Bronchial epithelial cell (primary cell): ENCODE measurements at regions not wholly inside any gene's neighbourhood (a gene's known extent, or its start where the extent isn't known, plus 50 kb on each side); places are given as distances from the start of the nearest gene placed in this dataset.

Experiments
- DNase-seq: peaks from one replicate; pipeline ENCODE4 v3.0.0-alpha.2; 2010; ENCODE audit warnings: low read depth
- FAIRE-seq: peaks from 2 replicates; lab custom pipeline; 2011; peaks lifted over from hg19 to GRCh38; lab: Jason Lieb, UNC
- H3K27me3 ChIP-seq: 2 replicates; pipeline ENCODE4 v1.5.1; 2011; ENCODE audit warnings: low read length; ENCODE audit not compliant: control insufficient read depth, insufficient read depth
- H3K36me3 ChIP-seq: 2 replicates; pipeline ENCODE4 v1.5.1; 2011; ENCODE audit warnings: low read length; ENCODE audit not compliant: control insufficient read depth, insufficient read depth
- H3K4me3 ChIP-seq: 2 replicates; pipeline ENCODE4 v1.5.1; 2011; ENCODE audit warnings: mild to moderate bottlenecking, low read depth, low read length, control low read depth
- CTCF ChIP-seq: IDR thresholded peaks from 2 replicates; pipeline ENCODE4 v1.5.1; 2011; ENCODE audit warnings: mild to moderate bottlenecking, moderate library complexity, low read length, control low read depth, inconsistent platforms; ENCODE audit not compliant: insufficient read depth, severe bottlenecking

DNA sequence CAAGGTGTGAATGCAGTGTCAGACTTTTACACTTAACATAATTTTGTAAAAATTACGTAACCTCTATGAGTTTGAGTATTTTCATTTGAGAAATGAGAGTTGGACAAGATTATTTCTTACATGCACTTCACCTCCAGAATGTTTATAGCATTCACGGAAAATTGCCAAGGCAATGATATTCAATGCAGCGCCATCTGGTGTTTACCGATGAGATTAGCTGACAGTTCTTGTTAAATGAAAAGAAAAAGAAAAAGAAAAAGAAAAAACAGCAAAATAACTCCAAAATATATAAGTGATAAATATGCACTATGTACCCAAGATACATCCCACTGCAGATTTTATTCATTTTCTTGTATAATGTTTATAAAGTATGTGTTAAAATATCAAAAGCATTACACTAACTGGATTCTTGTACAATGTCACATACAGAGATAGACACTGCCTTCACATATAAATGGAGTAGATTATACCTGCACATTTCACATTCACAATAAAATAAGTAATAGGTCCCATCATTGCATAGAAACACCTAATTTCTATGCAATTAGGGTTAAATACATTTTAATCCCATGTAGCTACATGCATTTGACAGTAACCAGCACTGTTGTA, 976.3 kb upstream of the FAT3 start:
- no peaks in the 10 kb centered on the region for H3K36me3 ChIP-seq
- peak; percentile 50 for DNase-seq
- no peaks in the 10 kb centered on the region for H3K27me3 ChIP-seq
- peak; percentile 48 for TF ChIP-seq CTCF
- FAIRE-seq, result no peak
- no peak overlapping the region for H3K4me3 ChIP-seq

GRCh38 chr11:91247009-91247735, 977.4 kb upstream of the FAT3 start:
- DNase-seq, result no peak
- FAIRE-seq, result no peak
- no peak overlapping the region for H3K4me3 ChIP-seq
- no peak for TF ChIP-seq CTCF
- no peaks in the 10 kb centered on the region for H3K27me3 ChIP-seq
- H3K36me3 ChIP-seq, result no peaks in the 10 kb centered on the region

DNA sequence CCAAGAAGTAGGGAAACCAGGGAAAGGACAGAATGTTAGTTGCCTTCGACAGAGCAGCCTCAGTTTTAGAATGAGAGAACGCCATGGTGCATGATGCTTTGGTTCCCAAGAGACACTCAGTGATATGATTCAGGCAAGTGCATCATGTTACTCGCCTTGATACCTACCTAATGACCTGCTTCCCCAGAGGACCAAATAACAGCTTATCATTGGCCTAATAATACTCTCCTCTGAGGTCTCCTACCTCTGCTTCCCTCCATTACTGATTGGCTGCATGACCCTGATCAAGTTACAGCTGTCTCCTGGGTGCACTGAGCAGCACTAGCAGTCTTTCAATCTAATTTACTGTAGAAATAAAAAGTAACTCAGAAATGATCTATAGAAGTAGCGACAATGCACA, 979.7 kb upstream of the FAT3 start:
- Histone ChIP-seq H3K27me3 (no peaks in the 10 kb centered on the region), H3K36me3 (no peaks in the 10 kb centered on the region), H3K4me3 (no peak overlapping the region)
- peak; percentile 70 for FAIRE-seq
- no peak for TF ChIP-seq CTCF
- no peak for DNase-seq

- TF ChIP-seq CTCF, result no peak
- no peak overlapping the region for H3K4me3 ChIP-seq
- H3K27me3 ChIP-seq, result no peaks in the 10 kb centered on the region
- FAIRE-seq, result no peak
- no peaks in the 10 kb centered on the region for H3K36me3 ChIP-seq
- DNase-seq, result no peak
Observed at GRCh38 chr11:91243630-91244029, 981.0 kb upstream of the FAT3 start.

DNA sequence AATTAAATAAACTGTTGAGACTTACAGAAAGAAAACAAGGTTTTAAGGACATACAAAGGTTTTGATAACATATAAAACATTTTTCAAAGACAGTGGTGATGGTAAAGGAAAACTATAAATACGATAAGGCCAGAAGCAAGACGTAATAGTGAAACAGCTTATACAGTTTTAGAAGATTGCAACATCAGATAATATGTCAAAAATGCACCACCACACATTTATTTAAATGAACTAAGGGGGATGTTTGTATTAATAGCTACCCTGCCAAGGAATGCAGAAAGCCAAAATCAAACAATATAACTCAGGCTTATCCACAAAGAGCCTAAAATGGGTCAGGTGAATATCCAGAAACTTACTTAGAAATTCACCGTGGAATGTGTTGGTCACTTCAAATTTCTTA, 981.6 kb upstream of the FAT3 start:
- FAIRE-seq (no peak), DNase-seq (no peak)
- Histone ChIP-seq H3K4me3 (no peak overlapping the region), H3K36me3 (no peaks in the 10 kb centered on the region), H3K27me3 (no peaks in the 10 kb centered on the region)
- TF ChIP-seq CTCF, result no peak
